Large intestine (tissue), 3 donors: ENCODE measurements at regions not wholly inside any gene's neighbourhood (a gene's known extent, or its start where the extent isn't known, plus 50 kb on each side); places are given as distances from the start of the nearest gene placed in this dataset.

Experiments used
- DNase-seq, 2 donors: peaks; one replicate each; pipeline versions ENCODE4 v3.0.0 to v3.0.0-alpha.2; 2013
- H3K27ac ChIP-seq: one replicate; pipeline ENCODE4 v1.5.1; 2013; ENCODE audit warnings: low read length
- H3K27me3 ChIP-seq: 2 replicates; pipeline ENCODE4 v1.6.1; 2013; ENCODE audit warnings: low read length; ENCODE audit not compliant: control insufficient read depth, insufficient read depth
- H3K36me3 ChIP-seq: 2 replicates; pipeline ENCODE4 v1.6.1; 2013; ENCODE audit warnings: low read length; ENCODE audit not compliant: control insufficient read depth, insufficient read depth
- H3K4me1 ChIP-seq: one replicate; pipeline ENCODE4 v1.6.1; 2013; ENCODE audit warnings: low read length; ENCODE audit not compliant: control insufficient read depth, insufficient read depth
- H3K4me3 ChIP-seq: one replicate; pipeline ENCODE4 v1.5.1; 2013; ENCODE audit warnings: low read length
- H3K9me3 ChIP-seq: one replicate; pipeline ENCODE4 v1.6.1; 2013; ENCODE audit warnings: mild to moderate bottlenecking, low read depth, low read length, moderate library complexity; ENCODE audit not compliant: control insufficient read depth
- WGBS: methylation state at CpG from one replicate; pipeline ENCODE4 v1.1.5; 2013; ENCODE audit warnings: low lambda C conversion rate; ENCODE audit not compliant: insufficient coverage; 5-methylcytosine and 5-hydroxymethylcytosine counted together

- peak in 1 of 2 donors; percentile 45 for DNase-seq
- WGBS, result no CpG with 5 or more reads among the region's 1 CpG
These were observed 157.4 kb upstream of the ARID2 start for GRCh38 chr12:45572114-45572513.

GRCh38 chr12:45575417-45575816 is 154.1 kb upstream of the ARID2 start:
- DNase-seq, result no peak
- no peak overlapping the region for H3K27ac ChIP-seq

More at GRCh38 chr12:45572114-45572513, 157.4 kb upstream of the ARID2 start:
- H3K27ac ChIP-seq, result no peak overlapping the region
- H3K4me1 ChIP-seq, result no peaks in the 10 kb centered on the region
- no peaks in the 10 kb centered on the region for H3K27me3 ChIP-seq
- no peaks in the 10 kb centered on the region for H3K9me3 ChIP-seq
- H3K4me3 ChIP-seq, result no peak overlapping the region
- H3K36me3 ChIP-seq, result no peaks in the 10 kb centered on the region

GRCh38 chr12:45575823-45576475 is 153.6 kb upstream of the ARID2 start:
- no peaks in the 10 kb centered on the region for H3K4me1 ChIP-seq
- no peaks in the 10 kb centered on the region for H3K9me3 ChIP-seq
- H3K27me3 ChIP-seq, result no peaks in the 10 kb centered on the region
- no peak for DNase-seq
- no peaks in the 10 kb centered on the region for H3K36me3 ChIP-seq
- no peak overlapping the region for H3K4me3 ChIP-seq
- 100% methylated on average over 1 of the region's 7 CpGs for WGBS
- H3K27ac ChIP-seq, result no peak overlapping the region

More at GRCh38 chr12:45575417-45575816, 154.1 kb upstream of the ARID2 start:
- Histone ChIP-seq H3K4me1 (no peaks in the 10 kb centered on the region), H3K9me3 (no peaks in the 10 kb centered on the region), H3K36me3 (no peaks in the 10 kb centered on the region), H3K27me3 (no peaks in the 10 kb centered on the region), H3K4me3 (no peak overlapping the region)

GRCh38 chr12:45577844-45578399 is 151.6 kb upstream of the ARID2 start:
- 90% methylated on average over 3 of the region's 3 CpGs for WGBS

GRCh38 chr12:45580356-45580969 is 149.0 kb upstream of the ARID2 start:
- Histone ChIP-seq H3K36me3 (no peaks in the 10 kb centered on the region), H3K27me3 (no peaks in the 10 kb centered on the region), H3K9me3 (peaks cover 1% of the 10 kb centered on the region), H3K4me1 (peaks cover 9% of the 10 kb centered on the region), H3K27ac (no peak overlapping the region), H3K4me3 (no peak overlapping the region)
- no peak for DNase-seq
- WGBS, result 100% methylated on average over 1 of the region's 2 CpGs

More at GRCh38 chr12:45577844-45578399, 151.6 kb upstream of the ARID2 start:
- Histone ChIP-seq H3K4me3 (no peak overlapping the region), H3K9me3 (no peaks in the 10 kb centered on the region), H3K27me3 (no peaks in the 10 kb centered on the region), H3K36me3 (no peaks in the 10 kb centered on the region), H3K27ac (no peak overlapping the region), H3K4me1 (peaks cover 8% of the 10 kb centered on the region)
- DNase-seq, result no peak

- no peak for DNase-seq
- WGBS, result 100% methylated on average over 1 of the region's 1 CpG
- Histone ChIP-seq H3K4me3 (no peak overlapping the region), H3K36me3 (no peaks in the 10 kb centered on the region), H3K27me3 (no peaks in the 10 kb centered on the region), H3K4me1 (peaks cover 9% of the 10 kb centered on the region), H3K9me3 (peaks cover 8% of the 10 kb centered on the region), H3K27ac (no peak overlapping the region)
These were observed 148.4 kb upstream of the ARID2 start for GRCh38 chr12:45581112-45581511.

GRCh38 chr12:45582536-45582935 is 147.0 kb upstream of the ARID2 start:
- Histone ChIP-seq H3K4me1 (peaks cover 9% of the 10 kb centered on the region), H3K36me3 (no peaks in the 10 kb centered on the region), H3K4me3 (no peak overlapping the region), H3K27ac (no peak overlapping the region), H3K9me3 (peaks cover 14% of the 10 kb centered on the region), H3K27me3 (no peaks in the 10 kb centered on the region)
- no CpG with 5 or more reads among the region's 1 CpG for WGBS
- no peak for DNase-seq

- H3K36me3 ChIP-seq, result no peaks in the 10 kb centered on the region
- H3K27ac ChIP-seq, result no peak overlapping the region
- peaks cover 14% of the 10 kb centered on the region for H3K9me3 ChIP-seq
- no peak overlapping the region for H3K4me3 ChIP-seq
- 30% methylated on average over 3 of the region's 8 CpGs for WGBS
- peaks cover 13% of the 10 kb centered on the region for H3K4me1 ChIP-seq
- H3K27me3 ChIP-seq, result no peaks in the 10 kb centered on the region
- peak; percentile 27 to 62 for DNase-seq
These were observed 146.4 kb upstream of the ARID2 start for GRCh38 chr12:45582986-45583659.

- H3K4me1 ChIP-seq, result peaks cover 15% of the 10 kb centered on the region
- no peak for DNase-seq
These were observed 145.2 kb upstream of the ARID2 start for GRCh38 chr12:45584336-45584735.

GRCh38 chr12:45585522-45586230 is 143.8 kb upstream of the ARID2 start:
- H3K27ac ChIP-seq, result no peak overlapping the region
- H3K36me3 ChIP-seq, result no peaks in the 10 kb centered on the region
- H3K4me1 ChIP-seq, result peaks cover 15% of the 10 kb centered on the region
- no peak overlapping the region for H3K4me3 ChIP-seq
- peaks cover 14% of the 10 kb centered on the region for H3K9me3 ChIP-seq
- no peaks in the 10 kb centered on the region for H3K27me3 ChIP-seq
- no CpG with 5 or more reads among the region's 31 CpGs for WGBS
- DNase-seq, result no peak

More at GRCh38 chr12:45584336-45584735, 145.2 kb upstream of the ARID2 start:
- Histone ChIP-seq H3K36me3 (no peaks in the 10 kb centered on the region), H3K4me3 (no peak overlapping the region), H3K27ac (no peak overlapping the region), H3K9me3 (peaks cover 14% of the 10 kb centered on the region), H3K27me3 (no peaks in the 10 kb centered on the region)
- WGBS, result no CpG with 5 or more reads among the region's 1 CpG
